Fibroblast of lung (primary cell): ENCODE measurements at regions not wholly inside any gene's neighbourhood (a gene's known extent, or its start where the extent isn't known, plus 50 kb on each side); places are given as distances from the start of the nearest gene placed in this dataset.

ENCODE experiments used
- CTCF ChIP-seq, 2 donors: IDR thresholded peaks in 1 of 2; conservative IDR thresholded peaks in 1 of 2; 1 replicate in 1 of 2; 2 replicates in 1 of 2; pipeline ENCODE4 v1.5.1; 2011 to 2012; ENCODE audit warnings: low read length in 2 of 2, control low read depth in 1 of 2, inconsistent platforms in 1 of 2, low read depth in 1 of 2, mild to moderate bottlenecking in 1 of 2
- EZH2 ChIP-seq: IDR thresholded peaks from 2 replicates; pipeline ENCODE4 v1.5.1; 2012; ENCODE audit warnings: low read length, control low read depth, mild to moderate bottlenecking; ENCODE audit errors: missing control alignments

DNA sequence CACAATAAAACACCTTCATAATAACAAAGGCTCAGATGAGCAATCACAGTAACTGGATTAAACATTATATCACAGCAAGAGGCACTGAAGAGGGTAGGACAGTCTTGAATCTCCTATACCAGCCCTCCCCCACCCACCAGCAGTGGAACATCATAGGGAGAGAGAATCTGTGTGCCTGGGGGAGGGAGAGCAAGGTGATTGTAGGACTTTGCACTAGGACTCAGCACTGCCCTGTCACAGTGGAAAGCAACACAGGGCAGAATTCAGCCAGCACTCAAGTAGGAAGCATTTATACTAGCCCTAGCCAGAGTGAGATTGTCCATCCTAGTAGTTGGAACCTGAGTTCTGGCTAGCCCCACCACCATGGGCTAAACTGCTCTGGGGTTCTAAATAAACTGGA lies 400.2 kb downstream of the HAO1 start:
- TF ChIP-seq CTCF (conservative IDR thresholded peaks at IDR 0.05 in 1 of 2, IDR thresholded peaks at IDR 0.05 in 1 of 2; ENCODE audit: low read depth in 1 of 2, low read length in 2 of 2) (no peak), EZH2 (no peak)
